Hepatocyte (in vitro differentiated cells): ENCODE measurements at regions not wholly inside any gene's neighbourhood (a gene's known extent, or its start where the extent isn't known, plus 50 kb on each side); places are given as distances from the start of the nearest gene placed in this dataset.

Experiments used
- CTCF ChIP-seq: fragments of 200-600 bp; sonication (generic); IDR thresholded peaks from 2 replicates; pipeline ENCODE4 v1.5.1; 2016; ENCODE audit warnings: antibody characterized with exemption, mild to moderate bottlenecking; ENCODE audit not compliant: poor library complexity
- EZH2 ChIP-seq: fragments of 200-600 bp; sonication (generic); IDR thresholded peaks from 2 replicates; pipeline ENCODE4 v1.6.1; 2016; ENCODE audit warnings: antibody characterized with exemption, mild to moderate bottlenecking, borderline replicate concordance
- EZH2phosphoT487 ChIP-seq: fragments of 200-600 bp; sonication (generic); IDR thresholded peaks from one replicate; pipeline ENCODE4 v1.6.1; 2018; ENCODE audit warnings: antibody characterized with exemption, mild to moderate bottlenecking, low read depth, moderate library complexity; ENCODE audit not compliant: unreplicated experiment, severe bottlenecking

GRCh38 chr20:54321352-54322087, 113.6 kb downstream of the PFDN4 start:
- TF ChIP-seq EZH2 (no peak), CTCF (no peak), EZH2phosphoT487 (no peak)
